ENCODE measurements at regions not wholly inside any gene's neighbourhood (a gene's known extent, or its start where the extent isn't known, plus 50 kb on each side); places are given as distances from the start of the nearest gene placed in this dataset.
"Not testable (repeated sequence)": the region's sequence is repeated elsewhere in the genome, so short reads cannot be mapped to it uniquely, and the experiment has no call there.

GRCh38 chr5:167937635-167937998, 353.8 kb upstream of the WWC1 start:
- no peak for TF ChIP-seq ISL1 (CRISPR knock-in tag; IDR thresholded peaks at IDR 0.05)
- no peak for TF ChIP-seq ZFP3 (CRISPR knock-in tag; IDR thresholded peaks at IDR 0.05)
- TF ChIP-seq TOX (CRISPR knock-in tag; IDR thresholded peaks at IDR 0.05; ENCODE audit: borderline replicate concordance): no peak
- TF ChIP-seq CREB5 (CRISPR knock-in tag; IDR thresholded peaks at IDR 0.05; ENCODE audit: low read depth): no peak
- TF ChIP-seq ZNF565 (CRISPR knock-in tag; conservative IDR thresholded peaks at IDR 0.05; ENCODE audit: low read depth): no peak
- TF ChIP-seq ESRRG (CRISPR knock-in tag; IDR thresholded peaks at IDR 0.05): no peak
- no peak for TF ChIP-seq OSR1 (CRISPR knock-in tag; IDR thresholded peaks at IDR 0.05)
- no peak for TF ChIP-seq TSHZ2 (CRISPR knock-in tag; IDR thresholded peaks at IDR 0.05)
- TF ChIP-seq, protein P1, sequence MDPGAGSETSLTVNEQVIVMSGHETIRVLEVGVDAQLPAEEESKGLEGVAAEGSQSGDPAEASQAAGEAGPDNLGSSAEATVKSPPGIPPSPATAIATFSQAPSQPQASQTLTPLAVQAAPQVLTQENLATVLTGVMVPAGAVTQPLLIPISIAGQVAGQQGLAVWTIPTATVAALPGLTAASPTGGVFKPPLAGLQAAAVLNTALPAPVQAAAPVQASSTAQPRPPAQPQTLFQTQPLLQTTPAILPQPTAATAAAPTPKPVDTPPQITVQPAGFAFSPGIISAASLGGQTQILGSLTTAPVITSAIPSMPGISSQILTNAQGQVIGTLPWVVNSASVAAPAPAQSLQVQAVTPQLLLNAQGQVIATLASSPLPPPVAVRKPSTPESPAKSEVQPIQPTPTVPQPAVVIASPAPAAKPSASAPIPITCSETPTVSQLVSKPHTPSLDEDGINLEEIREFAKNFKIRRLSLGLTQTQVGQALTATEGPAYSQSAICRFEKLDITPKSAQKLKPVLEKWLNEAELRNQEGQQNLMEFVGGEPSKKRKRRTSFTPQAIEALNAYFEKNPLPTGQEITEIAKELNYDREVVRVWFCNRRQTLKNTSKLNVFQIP (CRISPR knock-in tag; IDR thresholded peaks at IDR 0.05; ENCODE audit: borderline replicate concordance, low read depth): no peak
- no peak for TF ChIP-seq ZFP30 (CRISPR knock-in tag; IDR thresholded peaks at IDR 0.05)
- no peak for TF ChIP-seq BACH2 (CRISPR knock-in tag; IDR thresholded peaks at IDR 0.05; ENCODE audit: borderline replicate concordance)
- TF ChIP-seq CSDC2 (CRISPR knock-in tag; IDR thresholded peaks at IDR 0.05): no peak
- TF ChIP-seq RARB (CRISPR knock-in tag; IDR thresholded peaks at IDR 0.05): no peak
- no peak for ATAC-seq

GRCh38 chr5:167939686-167940085, 351.8 kb upstream of the WWC1 start:
- no peak for TF ChIP-seq OSR1 (CRISPR knock-in tag; IDR thresholded peaks at IDR 0.05)
- no peak for TF ChIP-seq ZNF70 (CRISPR knock-in tag; IDR thresholded peaks at IDR 0.05)
- TF ChIP-seq ZC3H10 (CRISPR knock-in tag; IDR thresholded peaks at IDR 0.05): no peak
- no peak for TF ChIP-seq TSHZ2 (CRISPR knock-in tag; IDR thresholded peaks at IDR 0.05)
- no peak for TF ChIP-seq GLIS3 (CRISPR knock-in tag; IDR thresholded peaks at IDR 0.05)
- ATAC-seq: no peak

- no peak for TF ChIP-seq ESRRG (CRISPR knock-in tag; IDR thresholded peaks at IDR 0.05)
- no peak for ATAC-seq
These were observed 350.5 kb upstream of the WWC1 start for GRCh38 chr5:167940911-167941310.

- ATAC-seq: not testable (repeated sequence)
These were observed 349.9 kb upstream of the WWC1 start for GRCh38 chr5:167941556-167941955.

DNA sequence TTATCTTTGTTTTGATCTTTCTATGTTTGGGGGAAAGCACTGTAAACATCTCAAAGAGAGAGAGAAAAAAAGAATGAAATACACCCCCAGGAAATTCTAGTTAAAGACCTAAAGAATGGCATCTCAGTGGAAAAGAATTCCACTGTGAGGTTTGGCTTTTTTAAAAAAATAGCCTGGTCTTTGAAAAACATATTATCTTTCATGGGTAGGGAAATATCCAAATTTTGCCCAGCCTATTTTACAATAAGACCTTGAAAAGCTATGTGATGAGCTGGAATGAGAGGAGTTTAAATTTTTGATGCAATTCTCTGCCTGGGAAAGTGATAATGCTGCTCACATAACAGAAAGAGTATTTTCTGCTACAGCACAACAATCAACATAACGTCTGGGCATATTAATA, 348.1 kb upstream of the WWC1 start:
- ATAC-seq: no peak
- TF ChIP-seq CREB5 (CRISPR knock-in tag; IDR thresholded peaks at IDR 0.05; ENCODE audit: low read depth) (no peak), BACH2 (CRISPR knock-in tag; IDR thresholded peaks at IDR 0.05; ENCODE audit: borderline replicate concordance) (no peak), ZFP30 (CRISPR knock-in tag; IDR thresholded peaks at IDR 0.05) (no peak), SNAI2 (CRISPR knock-in tag; IDR thresholded peaks at IDR 0.05) (no peak), TOX (CRISPR knock-in tag; IDR thresholded peaks at IDR 0.05; ENCODE audit: borderline replicate concordance) (no peak), OSR1 (CRISPR knock-in tag; IDR thresholded peaks at IDR 0.05) (no peak), ARNTL (CRISPR knock-in tag; IDR thresholded peaks at IDR 0.05; ENCODE audit: borderline replicate concordance, low read depth) (no peak), ESRRG (CRISPR knock-in tag; IDR thresholded peaks at IDR 0.05) (no peak), ZNF70 (CRISPR knock-in tag; IDR thresholded peaks at IDR 0.05) (no peak), ZFP3 (CRISPR knock-in tag; IDR thresholded peaks at IDR 0.05) (no peak), ZNF8 (CRISPR knock-in tag; IDR thresholded peaks at IDR 0.05) (no peak), TCF4 (CRISPR knock-in tag; IDR thresholded peaks at IDR 0.05; ENCODE audit: borderline replicate concordance) (no peak)
- TF ChIP-seq, protein P2, sequence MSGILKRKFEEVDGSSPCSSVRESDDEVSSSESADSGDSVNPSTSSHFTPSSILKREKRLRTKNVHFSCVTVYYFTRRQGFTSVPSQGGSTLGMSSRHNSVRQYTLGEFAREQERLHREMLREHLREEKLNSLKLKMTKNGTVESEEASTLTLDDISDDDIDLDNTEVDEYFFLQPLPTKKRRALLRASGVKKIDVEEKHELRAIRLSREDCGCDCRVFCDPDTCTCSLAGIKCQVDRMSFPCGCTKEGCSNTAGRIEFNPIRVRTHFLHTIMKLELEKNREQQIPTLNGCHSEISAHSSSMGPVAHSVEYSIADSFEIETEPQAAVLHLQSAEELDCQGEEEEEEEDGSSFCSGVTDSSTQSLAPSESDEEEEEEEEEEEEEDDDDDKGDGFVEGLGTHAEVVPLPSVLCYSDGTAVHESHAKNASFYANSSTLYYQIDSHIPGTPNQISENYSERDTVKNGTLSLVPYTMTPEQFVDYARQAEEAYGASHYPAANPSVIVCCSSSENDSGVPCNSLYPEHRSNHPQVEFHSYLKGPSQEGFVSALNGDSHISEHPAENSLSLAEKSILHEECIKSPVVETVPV (CRISPR knock-in tag; IDR thresholded peaks at IDR 0.05): no peak

Measured in SK-N-SH treated with all-trans-retinoic acid at 6 μM for 48 hours (cell line).